HL-60 (cell line): ENCODE measurements at regions not wholly inside any gene's neighbourhood (a gene's known extent, or its start where the extent isn't known, plus 50 kb on each side); places are given as distances from the start of the nearest gene placed in this dataset.

Source experiments
- DNase-seq, 2 experiments: peaks; one replicate each; pipeline ENCODE4 v3.0.0-alpha.2; 2010 to 2020; ENCODE audit warnings: low read depth in 1 of 2, low spot score in 1 of 2
- H3K27ac ChIP-seq: fragments of 250-450 bp; sonication (Bioruptor Pico); replicated peaks from 2 replicates; pipeline ENCODE4 v1.5.1; 2020; ENCODE audit warnings: mild to moderate bottlenecking, moderate library complexity
- H3K27me3 ChIP-seq: fragments of 250-450 bp; sonication (Bioruptor Pico); 2 replicates; pipeline ENCODE4 v1.5.1; 2021; ENCODE audit warnings: mild to moderate bottlenecking, moderate library complexity; ENCODE audit not compliant: insufficient read depth, poor library complexity, severe bottlenecking
- H3K4me3 ChIP-seq: replicated peaks from 2 replicates; pipeline ENCODE4 v1.5.1; 2011; ENCODE audit warnings: mild to moderate bottlenecking, control low read depth, low read length; ENCODE audit not compliant: insufficient read depth
- GABPA ChIP-seq: IDR thresholded peaks from 2 replicates; pipeline ENCODE4 v1.6.1; 2012; ENCODE audit warnings: low read depth
- POLR2AphosphoS5 ChIP-seq: IDR thresholded peaks from 2 replicates; pipeline ENCODE4 v1.6.1; 2012; ENCODE audit warnings: low read depth
- SPI1 ChIP-seq: IDR thresholded peaks from 2 replicates; pipeline ENCODE4 v1.6.1; 2012; ENCODE audit warnings: low read depth, mild to moderate bottlenecking, borderline replicate concordance
- TF ChIP-seq, protein P1 (sequence below): IDR thresholded peaks from one replicate; pipeline ENCODE4 v1.5.1; 2011; ENCODE audit warnings: low read length, control low read depth, inconsistent platforms; ENCODE audit not compliant: insufficient read depth
- TF ChIP-seq, protein P2 (sequence below): IDR thresholded peaks from 2 replicates; pipeline ENCODE4 v1.6.1; 2012; ENCODE audit warnings: low read depth; ENCODE audit not compliant: insufficient replicate concordance

DNA sequence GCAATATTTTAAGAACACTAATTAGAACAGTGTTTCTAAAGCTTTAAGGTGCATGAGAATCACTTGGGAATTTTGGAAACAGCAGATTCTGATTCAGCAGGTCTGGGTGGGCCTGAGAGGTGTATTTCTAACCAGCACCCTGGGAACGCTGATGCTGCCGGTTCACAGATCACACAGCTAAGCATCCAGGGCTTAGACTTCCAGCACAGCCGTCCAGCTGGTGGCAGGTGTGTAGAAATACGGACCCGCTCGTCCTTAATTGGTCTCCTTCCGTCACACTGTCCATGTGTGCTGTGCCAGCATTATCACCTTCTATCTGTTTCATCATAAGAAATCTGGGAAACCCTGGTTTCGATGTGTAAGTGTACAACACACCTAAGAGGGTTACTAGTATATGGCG, 1029.0 kb downstream of the EFNB2 start:
- H3K27me3 ChIP-seq, result no peaks in the 10 kb centered on the region
- TF ChIP-seq POLR2AphosphoS5, result no peak
- TF ChIP-seq, protein P1, sequence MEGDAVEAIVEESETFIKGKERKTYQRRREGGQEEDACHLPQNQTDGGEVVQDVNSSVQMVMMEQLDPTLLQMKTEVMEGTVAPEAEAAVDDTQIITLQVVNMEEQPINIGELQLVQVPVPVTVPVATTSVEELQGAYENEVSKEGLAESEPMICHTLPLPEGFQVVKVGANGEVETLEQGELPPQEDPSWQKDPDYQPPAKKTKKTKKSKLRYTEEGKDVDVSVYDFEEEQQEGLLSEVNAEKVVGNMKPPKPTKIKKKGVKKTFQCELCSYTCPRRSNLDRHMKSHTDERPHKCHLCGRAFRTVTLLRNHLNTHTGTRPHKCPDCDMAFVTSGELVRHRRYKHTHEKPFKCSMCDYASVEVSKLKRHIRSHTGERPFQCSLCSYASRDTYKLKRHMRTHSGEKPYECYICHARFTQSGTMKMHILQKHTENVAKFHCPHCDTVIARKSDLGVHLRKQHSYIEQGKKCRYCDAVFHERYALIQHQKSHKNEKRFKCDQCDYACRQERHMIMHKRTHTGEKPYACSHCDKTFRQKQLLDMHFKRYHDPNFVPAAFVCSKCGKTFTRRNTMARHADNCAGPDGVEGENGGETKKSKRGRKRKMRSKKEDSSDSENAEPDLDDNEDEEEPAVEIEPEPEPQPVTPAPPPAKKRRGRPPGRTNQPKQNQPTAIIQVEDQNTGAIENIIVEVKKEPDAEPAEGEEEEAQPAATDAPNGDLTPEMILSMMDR, result no peak
- TF ChIP-seq, protein P2, sequence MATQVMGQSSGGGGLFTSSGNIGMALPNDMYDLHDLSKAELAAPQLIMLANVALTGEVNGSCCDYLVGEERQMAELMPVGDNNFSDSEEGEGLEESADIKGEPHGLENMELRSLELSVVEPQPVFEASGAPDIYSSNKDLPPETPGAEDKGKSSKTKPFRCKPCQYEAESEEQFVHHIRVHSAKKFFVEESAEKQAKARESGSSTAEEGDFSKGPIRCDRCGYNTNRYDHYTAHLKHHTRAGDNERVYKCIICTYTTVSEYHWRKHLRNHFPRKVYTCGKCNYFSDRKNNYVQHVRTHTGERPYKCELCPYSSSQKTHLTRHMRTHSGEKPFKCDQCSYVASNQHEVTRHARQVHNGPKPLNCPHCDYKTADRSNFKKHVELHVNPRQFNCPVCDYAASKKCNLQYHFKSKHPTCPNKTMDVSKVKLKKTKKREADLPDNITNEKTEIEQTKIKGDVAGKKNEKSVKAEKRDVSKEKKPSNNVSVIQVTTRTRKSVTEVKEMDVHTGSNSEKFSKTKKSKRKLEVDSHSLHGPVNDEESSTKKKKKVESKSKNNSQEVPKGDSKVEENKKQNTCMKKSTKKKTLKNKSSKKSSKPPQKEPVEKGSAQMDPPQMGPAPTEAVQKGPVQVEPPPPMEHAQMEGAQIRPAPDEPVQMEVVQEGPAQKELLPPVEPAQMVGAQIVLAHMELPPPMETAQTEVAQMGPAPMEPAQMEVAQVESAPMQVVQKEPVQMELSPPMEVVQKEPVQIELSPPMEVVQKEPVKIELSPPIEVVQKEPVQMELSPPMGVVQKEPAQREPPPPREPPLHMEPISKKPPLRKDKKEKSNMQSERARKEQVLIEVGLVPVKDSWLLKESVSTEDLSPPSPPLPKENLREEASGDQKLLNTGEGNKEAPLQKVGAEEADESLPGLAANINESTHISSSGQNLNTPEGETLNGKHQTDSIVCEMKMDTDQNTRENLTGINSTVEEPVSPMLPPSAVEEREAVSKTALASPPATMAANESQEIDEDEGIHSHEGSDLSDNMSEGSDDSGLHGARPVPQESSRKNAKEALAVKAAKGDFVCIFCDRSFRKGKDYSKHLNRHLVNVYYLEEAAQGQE, result no peak
- no peak for TF ChIP-seq SPI1
- no peak for TF ChIP-seq GABPA
- no peak for DNase-seq

DNA sequence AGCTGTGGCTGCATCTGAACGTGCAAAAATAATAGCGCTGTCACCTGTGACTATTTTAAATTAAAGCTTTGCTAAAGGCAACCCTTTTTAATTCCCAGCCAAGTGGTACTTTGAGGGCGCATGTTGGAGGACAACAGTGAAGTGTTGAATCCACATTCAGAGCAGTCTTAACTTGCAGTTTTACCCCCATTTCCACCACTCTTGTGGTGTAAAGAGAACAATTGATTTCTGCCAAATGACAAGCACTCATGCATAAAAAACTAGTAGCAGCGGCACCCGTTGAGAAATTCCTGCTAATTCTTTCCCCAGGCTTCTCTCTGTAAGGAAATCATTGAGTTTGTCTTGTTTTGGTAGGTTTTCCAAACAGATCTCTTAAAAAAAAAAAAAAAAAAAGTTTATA, 1033.3 kb downstream of the EFNB2 start:
- TF ChIP-seq GABPA (no peak), POLR2AphosphoS5 (no peak), SPI1 (no peak)
- TF ChIP-seq, protein P2, result no peak
- TF ChIP-seq, protein P1, result no peak
- Histone ChIP-seq H3K4me3 (no peak overlapping the region), H3K27me3 (no peaks in the 10 kb centered on the region), H3K27ac (no peak overlapping the region)
- DNase-seq, result no peak

More for the DNA sequence above, 1029.0 kb downstream of the EFNB2 start:
- Histone ChIP-seq H3K27ac (no peak overlapping the region), H3K4me3 (no peak overlapping the region)

DNA sequence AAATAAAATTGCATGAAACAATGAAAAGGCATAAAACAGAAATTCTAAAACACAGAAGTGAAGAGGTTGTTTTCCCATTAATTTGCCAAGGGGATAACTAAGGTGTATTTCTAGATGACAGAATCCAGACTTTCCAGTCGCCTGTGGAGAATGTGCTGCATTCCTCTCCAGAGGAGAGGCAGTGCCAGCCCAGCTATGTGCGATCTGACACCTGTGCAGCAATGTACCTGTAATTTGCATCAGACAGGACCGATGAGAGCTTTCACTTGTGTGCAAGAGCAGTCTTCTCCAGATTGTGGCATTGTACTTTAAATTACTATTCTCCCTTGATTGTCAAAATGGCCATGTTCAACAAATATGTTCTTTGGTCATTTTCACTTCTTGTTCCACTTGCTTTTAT, 1037.9 kb downstream of the EFNB2 start:
- TF ChIP-seq GABPA (no peak), POLR2AphosphoS5 (no peak), SPI1 (no peak)
- TF ChIP-seq, protein P1, result no peak
- TF ChIP-seq, protein P2, result no peak
- H3K27ac ChIP-seq, result no peak overlapping the region
- DNase-seq, result no peak

More for the DNA sequence above, 1037.9 kb downstream of the EFNB2 start:
- H3K27me3 ChIP-seq, result no peaks in the 10 kb centered on the region
- no peak overlapping the region for H3K4me3 ChIP-seq
